Hypothalamus (tissue), 51 donors: ENCODE measurements at regions not wholly inside any gene's neighbourhood (a gene's known extent, or its start where the extent isn't known, plus 50 kb on each side); places are given as distances from the start of the nearest gene placed in this dataset.
"Not testable (repeated sequence)": the region's sequence is repeated elsewhere in the genome, so short reads cannot be mapped to it uniquely, and the experiment has no call there.

Experiments
- DNase-seq, 51 donors: peaks; one replicate each; lab custom pipeline; 2025; lab: John Stamatoyannopoulos, UW

DNA sequence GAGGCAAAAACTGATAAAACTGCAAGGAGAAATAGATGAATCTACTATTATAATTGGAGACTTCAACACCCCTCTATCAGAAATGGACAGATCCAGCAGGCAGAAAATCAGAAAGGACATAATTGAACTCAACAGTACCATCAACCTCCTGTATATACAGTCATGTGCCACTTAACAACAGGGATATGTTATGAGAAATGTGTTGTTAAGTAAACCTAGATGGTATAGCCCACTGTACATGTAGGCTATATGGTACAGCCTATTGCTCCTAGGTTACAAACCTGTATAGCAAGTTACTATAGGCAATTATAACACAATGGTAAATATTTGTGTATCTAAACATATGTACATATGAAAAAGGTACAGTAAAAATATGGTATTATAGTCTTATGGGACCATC lies 66.8 kb upstream of the PHF21A start:
- DNase-seq: no peak

DNA sequence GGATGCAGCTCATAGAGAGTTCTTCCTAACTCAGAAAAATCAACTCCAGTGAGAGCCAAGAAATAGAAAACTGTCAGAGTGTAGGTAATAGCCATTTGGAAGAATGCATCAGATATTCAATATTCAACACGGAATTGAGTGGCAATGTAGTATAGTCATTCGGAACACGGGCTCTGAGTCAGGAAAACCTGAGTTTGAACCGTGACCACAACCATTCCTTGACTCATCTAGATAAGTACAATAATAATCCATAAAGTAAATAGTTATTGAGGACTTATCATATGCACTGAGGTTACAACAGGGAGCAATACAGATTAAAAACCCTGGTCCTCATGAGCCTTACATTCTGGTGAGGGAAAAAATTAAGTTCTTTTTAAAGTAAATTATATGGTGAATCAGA lies 62.6 kb upstream of the PHF21A start:
- no peak for DNase-seq

DNA sequence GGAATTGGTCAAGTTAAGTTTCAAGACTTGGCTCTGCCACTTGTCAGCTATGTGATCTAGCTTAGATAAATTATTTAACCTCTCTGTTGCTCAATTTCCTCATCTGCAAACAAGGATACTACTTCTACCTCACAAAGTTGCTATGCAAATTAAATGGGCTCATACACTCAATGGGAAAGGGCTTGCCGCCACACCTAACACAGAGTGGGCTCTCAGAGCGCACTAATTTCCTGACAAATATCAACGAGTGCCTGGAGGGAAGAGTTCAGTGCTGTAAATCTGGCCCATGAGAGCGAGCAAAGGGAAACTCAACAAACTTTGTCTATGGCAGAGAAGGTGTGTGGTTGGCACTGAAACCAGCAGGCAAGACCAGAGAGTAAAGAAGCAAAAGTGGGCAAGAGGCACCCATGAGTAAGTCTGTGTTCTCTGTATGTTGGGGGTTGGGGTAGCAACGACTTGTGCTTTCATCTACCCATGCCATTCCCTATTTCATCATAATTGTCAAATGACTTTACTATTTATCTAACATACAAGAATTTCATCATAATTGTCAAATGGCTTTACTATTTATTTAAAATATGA lies 60.7 kb upstream of the PHF21A start:
- no peak for DNase-seq

DNA sequence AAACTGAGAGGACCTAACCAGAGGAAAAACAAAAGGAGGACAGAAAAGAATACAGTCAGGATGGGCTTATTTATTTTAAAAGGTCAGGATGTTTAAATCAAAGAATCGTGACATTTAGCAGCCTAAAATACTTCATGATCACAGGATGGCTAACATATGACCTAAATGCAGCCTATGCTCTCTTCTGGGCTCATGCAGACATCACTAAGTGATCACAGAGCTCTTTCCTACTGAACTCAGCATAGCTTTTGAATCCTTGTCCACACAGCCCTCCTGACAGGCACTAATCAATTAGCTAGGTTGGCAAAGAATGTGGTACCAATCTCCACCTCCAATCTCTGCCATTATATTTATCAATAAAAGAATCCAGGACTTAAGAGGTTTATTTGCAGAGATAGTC lies 60.1 kb upstream of the PHF21A start:
- DNase-seq: no peak

DNA sequence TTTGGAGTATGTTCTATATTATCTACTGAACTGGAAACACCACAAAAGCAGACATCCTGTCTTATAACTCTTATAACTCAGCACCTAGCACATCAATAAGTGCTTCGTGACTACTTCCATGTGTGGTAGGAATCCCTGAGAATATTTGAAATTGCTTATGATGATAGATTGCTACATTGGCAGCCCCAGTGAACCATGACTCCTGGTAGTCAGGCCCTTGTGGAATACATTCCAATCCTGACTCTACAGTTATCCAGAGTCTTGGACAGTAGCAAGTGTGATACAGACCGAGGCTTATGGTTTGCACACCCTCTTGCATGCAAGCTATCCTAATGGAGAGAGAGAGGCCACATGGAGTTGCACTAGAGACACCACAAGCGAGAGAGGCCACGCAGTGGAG lies 59.5 kb upstream of the PHF21A start:
- no peak for DNase-seq

DNA sequence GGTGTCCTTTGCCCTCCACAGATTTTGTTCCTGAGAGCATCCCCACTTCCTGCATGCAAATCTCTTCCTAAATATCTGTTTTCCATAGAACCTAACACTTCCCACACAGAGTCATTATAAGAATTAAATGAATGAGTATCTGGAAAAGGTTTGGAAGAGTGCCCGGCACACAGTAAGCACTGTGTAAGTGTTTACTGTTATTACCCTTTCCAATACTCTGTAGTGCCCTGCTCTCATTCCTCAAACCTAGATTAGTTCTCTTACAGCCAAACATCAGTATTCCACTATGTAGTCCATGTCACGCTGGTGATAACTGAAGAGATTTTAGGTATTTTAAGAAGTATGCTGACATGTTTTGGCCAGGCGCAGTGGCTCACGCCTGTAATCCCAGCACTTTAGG lies 57.3 kb upstream of the PHF21A start:
- no peak for DNase-seq

DNA sequence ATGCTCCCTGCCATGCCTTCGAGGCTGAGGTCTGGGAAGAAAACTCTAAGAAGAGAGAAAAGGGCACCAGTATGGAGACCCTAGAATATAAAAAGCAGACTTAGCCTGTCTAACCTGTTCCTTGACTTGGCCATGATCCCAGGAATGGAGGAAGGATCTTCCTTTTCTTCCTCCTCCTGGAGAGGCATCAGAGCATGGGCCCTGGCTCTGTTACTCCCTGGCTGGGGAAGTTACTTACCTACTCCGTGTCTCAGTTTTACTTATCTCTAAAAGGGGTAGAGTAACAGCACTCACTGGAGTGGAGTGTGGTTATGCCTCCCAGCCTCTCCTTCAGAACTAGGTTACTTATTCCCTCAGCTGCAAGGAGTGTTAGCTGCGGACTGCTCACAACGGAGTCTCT lies 55.2 kb upstream of the PHF21A start:
- no peak for DNase-seq

DNA sequence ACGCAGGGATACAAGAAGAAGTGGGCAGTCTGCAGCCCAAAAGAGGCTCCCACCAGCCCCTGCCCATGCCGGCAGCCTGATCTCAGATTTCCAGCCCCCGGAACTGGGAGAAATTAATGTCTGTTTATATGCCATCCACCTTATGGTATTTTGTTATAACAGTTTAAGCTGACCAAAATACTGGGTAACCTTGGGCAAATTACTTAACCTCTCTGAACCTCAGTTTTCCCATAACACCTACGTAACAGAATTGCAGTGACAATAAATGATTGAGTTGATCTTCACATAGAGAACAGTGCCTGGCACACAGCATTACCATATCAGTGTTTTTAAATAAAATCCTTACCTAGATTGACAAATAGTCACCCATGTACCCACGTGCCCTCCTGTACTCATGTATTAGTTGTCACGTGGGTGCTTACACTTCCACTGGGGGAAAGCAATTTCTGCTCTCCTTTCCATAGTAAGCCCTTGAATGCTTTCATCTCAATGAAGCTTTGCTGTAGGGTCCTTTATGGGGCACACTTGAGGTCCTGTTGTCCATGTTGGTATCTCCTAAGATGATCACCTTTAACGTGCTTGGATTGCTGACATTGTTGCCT lies 54.2 kb upstream of the PHF21A start:
- DNase-seq: no peak

DNA sequence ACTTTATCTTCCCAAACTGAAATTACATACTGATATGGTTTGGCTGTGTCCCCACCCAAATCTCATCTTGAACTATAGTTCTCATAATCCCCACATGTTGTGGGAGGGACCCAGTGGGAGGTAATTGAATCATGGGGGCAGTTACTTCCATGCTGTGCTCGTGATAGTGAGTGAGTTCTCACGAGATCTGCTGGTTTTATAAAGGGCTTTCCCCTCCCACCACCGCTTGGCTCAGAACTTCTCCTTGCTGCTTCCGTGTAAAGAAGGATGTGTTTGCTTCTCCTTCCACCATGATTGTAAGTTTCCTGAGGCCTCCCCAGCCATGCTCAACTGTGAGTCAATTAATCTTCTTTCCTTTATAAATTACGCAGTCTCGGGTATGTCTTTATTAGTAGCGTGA lies 50.4 kb upstream of the PHF21A start:
- not testable (repeated sequence) for DNase-seq
